D721Med (cell line): ENCODE measurements at regions not wholly inside any gene's neighbourhood (a gene's known extent, or its start where the extent isn't known, plus 50 kb on each side); places are given as distances from the start of the nearest gene placed in this dataset.
A peak's percentile ranks its signal among the peaks of the same experiment; 100 is the strongest.

Source experiments
- DNase-seq: peaks from one replicate; pipeline ENCODE4 v3.0.0; 2011; ENCODE audit warnings: low spot score; ENCODE audit not compliant: insufficient read length
- FAIRE-seq: peaks from 2 replicates; lab custom pipeline; 2011; peaks lifted over from hg19 to GRCh38; lab: Jason Lieb, UNC
- TF ChIP-seq, protein P1 (sequence below): IDR thresholded peaks from 2 replicates; pipeline ENCODE4 v1.5.1; 2012; ENCODE audit warnings: mild to moderate bottlenecking, control low read depth; ENCODE audit not compliant: insufficient read depth; ENCODE audit errors: missing control alignments

DNA sequence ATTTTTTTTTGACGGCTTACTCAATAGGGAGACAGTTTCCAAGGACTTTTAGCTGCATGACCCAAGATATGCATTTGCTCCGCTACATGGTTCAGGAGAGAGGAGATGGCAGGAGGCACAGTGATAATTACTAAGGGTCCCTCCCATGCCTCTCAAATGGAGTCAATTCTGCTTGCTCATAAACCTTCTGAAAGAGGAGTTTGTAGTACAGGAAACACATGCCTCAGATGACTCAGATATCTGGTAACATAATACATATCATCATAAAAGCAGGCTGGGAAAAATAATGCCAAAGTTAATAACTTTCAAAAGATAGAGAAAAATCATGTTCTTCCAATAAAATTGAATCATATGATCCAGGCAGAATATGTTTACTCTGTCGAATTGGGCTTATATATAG is 97.6 kb upstream of the DEFB112 start:
- DNase-seq, result no peak
- FAIRE-seq, result no peak
- TF ChIP-seq, protein P1, sequence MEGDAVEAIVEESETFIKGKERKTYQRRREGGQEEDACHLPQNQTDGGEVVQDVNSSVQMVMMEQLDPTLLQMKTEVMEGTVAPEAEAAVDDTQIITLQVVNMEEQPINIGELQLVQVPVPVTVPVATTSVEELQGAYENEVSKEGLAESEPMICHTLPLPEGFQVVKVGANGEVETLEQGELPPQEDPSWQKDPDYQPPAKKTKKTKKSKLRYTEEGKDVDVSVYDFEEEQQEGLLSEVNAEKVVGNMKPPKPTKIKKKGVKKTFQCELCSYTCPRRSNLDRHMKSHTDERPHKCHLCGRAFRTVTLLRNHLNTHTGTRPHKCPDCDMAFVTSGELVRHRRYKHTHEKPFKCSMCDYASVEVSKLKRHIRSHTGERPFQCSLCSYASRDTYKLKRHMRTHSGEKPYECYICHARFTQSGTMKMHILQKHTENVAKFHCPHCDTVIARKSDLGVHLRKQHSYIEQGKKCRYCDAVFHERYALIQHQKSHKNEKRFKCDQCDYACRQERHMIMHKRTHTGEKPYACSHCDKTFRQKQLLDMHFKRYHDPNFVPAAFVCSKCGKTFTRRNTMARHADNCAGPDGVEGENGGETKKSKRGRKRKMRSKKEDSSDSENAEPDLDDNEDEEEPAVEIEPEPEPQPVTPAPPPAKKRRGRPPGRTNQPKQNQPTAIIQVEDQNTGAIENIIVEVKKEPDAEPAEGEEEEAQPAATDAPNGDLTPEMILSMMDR, result no peak

- DNase-seq, result no peak
- TF ChIP-seq, protein P1, result no peak
- FAIRE-seq, result no peak
These were observed 130.9 kb upstream of the DEFB112 start for GRCh38 chr6:50180646-50181045.

DNA sequence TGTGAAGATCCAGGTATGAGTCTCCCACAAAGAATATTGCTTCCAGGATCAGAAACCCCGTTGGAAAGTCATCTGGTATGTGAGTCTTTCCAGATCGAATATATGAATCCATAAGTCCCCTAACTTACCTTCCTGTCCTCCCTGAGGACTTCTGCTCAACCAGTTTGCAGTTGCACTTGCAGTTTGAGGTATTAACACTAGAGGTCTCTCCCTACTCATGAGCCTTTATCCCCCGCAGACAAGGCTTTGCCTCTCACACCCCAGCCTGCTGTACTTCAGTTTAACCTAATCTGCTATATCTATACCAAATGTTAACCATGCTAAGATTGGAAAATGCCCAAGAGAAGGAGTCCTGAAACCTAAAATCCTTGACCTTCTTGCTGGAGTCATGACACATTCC is 135.3 kb upstream of the DEFB112 start:
- DNase-seq (no peak), FAIRE-seq (no peak)
- TF ChIP-seq, protein P1, result peak; percentile 29

- TF ChIP-seq, protein P1, result no peak
- DNase-seq (no peak), FAIRE-seq (no peak)
These were observed 137.7 kb upstream of the DEFB112 start for GRCh38 chr6:50187351-50187921.

DNA sequence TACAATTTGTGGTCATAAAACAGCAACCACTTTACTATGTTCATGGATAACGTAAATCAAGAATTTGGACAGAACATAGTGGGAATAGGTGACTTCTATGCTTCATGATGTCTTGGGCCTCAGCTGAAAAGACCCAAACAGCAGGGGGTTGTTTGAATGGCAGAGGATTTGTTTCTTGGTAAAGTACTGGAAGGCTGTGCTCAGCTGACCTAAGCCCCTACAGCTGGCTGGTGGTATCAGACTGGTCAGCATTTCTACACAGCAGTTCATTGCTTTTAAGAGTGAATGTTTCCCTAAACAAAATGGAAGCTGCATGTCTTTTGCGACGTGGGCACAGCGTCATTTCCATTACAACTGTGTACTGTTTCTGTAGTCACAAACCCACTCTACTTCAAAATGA is 148.5 kb upstream of the DEFB112 start:
- TF ChIP-seq, protein P1, result no peak
- DNase-seq (no peak), FAIRE-seq (no peak)

GRCh38 chr6:50202766-50203165 is 153.0 kb upstream of the DEFB112 start:
- TF ChIP-seq, protein P1, result no peak
- DNase-seq (no peak), FAIRE-seq (no peak)

DNA sequence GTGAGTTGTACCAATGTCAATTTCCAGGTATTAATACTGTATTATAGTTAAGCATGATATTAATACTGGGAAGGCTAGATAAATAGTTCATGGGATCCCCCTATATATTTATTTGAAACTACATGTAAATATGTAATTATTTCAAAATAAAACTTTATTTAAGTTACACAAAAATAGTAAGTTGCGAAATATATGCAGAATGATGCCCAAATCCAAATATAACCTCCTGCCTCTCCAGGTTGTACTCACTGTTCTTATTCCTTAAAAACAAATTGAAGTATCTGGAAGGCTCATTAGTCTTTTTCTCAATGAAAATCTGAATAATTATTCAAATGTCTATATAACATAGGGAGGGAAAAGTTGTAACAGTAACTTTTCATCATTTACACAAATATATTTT is 161.9 kb upstream of the DEFB112 start:
- no peak for DNase-seq
- no peak for FAIRE-seq
- TF ChIP-seq, protein P1, result no peak
